ENCODE measurements at regions not wholly inside any gene's neighbourhood (a gene's known extent, or its start where the extent isn't known, plus 50 kb on each side); places are given as distances from the start of the nearest gene placed in this dataset.
A peak's percentile ranks its signal among the peaks of the same experiment; 100 is the strongest.
"Not testable (repeated sequence)": the region's sequence is repeated elsewhere in the genome, so short reads cannot be mapped to it uniquely, and the experiment has no call there.

GRCh38 chr6:71205336-71205956 lies 83.2 kb upstream of the OGFRL1 start:
- peak; percentile 66 for DNase-seq

GRCh38 chr6:71206089-71206488 lies 82.5 kb upstream of the OGFRL1 start:
- no peak for DNase-seq

- DNase-seq: no peak
Observed at GRCh38 chr6:71209206-71209605, 79.4 kb upstream of the OGFRL1 start.

- DNase-seq: no peak
Observed at GRCh38 chr6:71209626-71210025, 79.0 kb upstream of the OGFRL1 start.

- no peak for DNase-seq
Observed at GRCh38 chr6:71211799-71212198, 76.8 kb upstream of the OGFRL1 start.

GRCh38 chr6:71220466-71220865 lies 68.1 kb upstream of the OGFRL1 start:
- no peak for DNase-seq

GRCh38 chr6:71222671-71223070 lies 65.9 kb upstream of the OGFRL1 start:
- DNase-seq: no peak

GRCh38 chr6:71224011-71224410 lies 64.6 kb upstream of the OGFRL1 start:
- no peak for DNase-seq

GRCh38 chr6:71226151-71226550 lies 62.5 kb upstream of the OGFRL1 start:
- DNase-seq: no peak

GRCh38 chr6:71228461-71229041 lies 60.1 kb upstream of the OGFRL1 start:
- DNase-seq: peak; percentile 80

- DNase-seq: peak; percentile 39
Observed at GRCh38 chr6:71229477-71229876, 59.1 kb upstream of the OGFRL1 start.

GRCh38 chr6:71232890-71233289 lies 55.7 kb upstream of the OGFRL1 start:
- not testable (repeated sequence) for DNase-seq

GRCh38 chr6:71236926-71237434 lies 51.6 kb upstream of the OGFRL1 start:
- DNase-seq: no peak

GRCh38 chr6:71238351-71238750 lies 50.3 kb upstream of the OGFRL1 start:
- peak; percentile 74 for DNase-seq

Measured in HCEC 1CT (cell line).